ENCODE measurements at regions not wholly inside any gene's neighbourhood (a gene's known extent, or its start where the extent isn't known, plus 50 kb on each side); places are given as distances from the start of the nearest gene placed in this dataset.

GRCh38 chr7:131943646-131944045, 387.2 kb upstream of the PODXL start:
- TF ChIP-seq CTCF (conservative IDR thresholded peaks at IDR 0.05; ENCODE audit: low read depth, low read length): no peak
- TF ChIP-seq EZH2 (IDR thresholded peaks at IDR 0.05; ENCODE audit: borderline replicate concordance, low read depth, low read length, poor library complexity, severe bottlenecking): no peak

All from A673 (cell line).